Activated CD4-positive, alpha-beta T cell treated with anti-CD3 and anti-CD28 coated beads, Interleukin-2, amount 50 U/mL, for 48 hours (primary cell): ENCODE measurements at regions not wholly inside any gene's neighbourhood (a gene's known extent, or its start where the extent isn't known, plus 50 kb on each side); places are given as distances from the start of the nearest gene placed in this dataset.
A peak's percentile ranks its signal among the peaks of the same experiment; 100 is the strongest.
"Not testable (repeated sequence)": the region's sequence is repeated elsewhere in the genome, so short reads cannot be mapped to it uniquely, and the experiment has no call there.

ENCODE experiments used
- DNase-seq, 2 experiments: peaks; one replicate each; pipeline ENCODE4 v3.0.0-alpha.2; 2020

GRCh38 chr13:97727991-97728390 is 225.5 kb upstream of the IPO5 start:
- no peak for DNase-seq

- no peak for DNase-seq
These were observed 217.0 kb upstream of the IPO5 start for GRCh38 chr13:97736436-97736835.

GRCh38 chr13:97742084-97742483 is 211.4 kb upstream of the IPO5 start:
- no peak for DNase-seq

GRCh38 chr13:97743938-97744337 is 209.5 kb upstream of the IPO5 start:
- DNase-seq, result no peak

GRCh38 chr13:97746649-97747048 is 206.8 kb upstream of the IPO5 start:
- DNase-seq, result no peak

- DNase-seq, result no peak
These were observed 204.3 kb upstream of the IPO5 start for GRCh38 chr13:97749174-97749573.

- DNase-seq, result no peak
These were observed 202.0 kb upstream of the IPO5 start for GRCh38 chr13:97751477-97751876.

GRCh38 chr13:97752961-97753668 is 200.4 kb upstream of the IPO5 start:
- no peak for DNase-seq

- peak in 1 of 2 experiments; percentile 4 for DNase-seq
These were observed 199.4 kb upstream of the IPO5 start for GRCh38 chr13:97753942-97754670.

- no peak for DNase-seq
These were observed 195.7 kb upstream of the IPO5 start for GRCh38 chr13:97757807-97758206.

GRCh38 chr13:97758317-97758716 is 195.2 kb upstream of the IPO5 start:
- DNase-seq, result no peak

- no peak for DNase-seq
These were observed 191.5 kb upstream of the IPO5 start for GRCh38 chr13:97761796-97762540.

- DNase-seq, result no peak
These were observed 186.7 kb upstream of the IPO5 start for GRCh38 chr13:97766749-97767148.

GRCh38 chr13:97768134-97768533 is 185.3 kb upstream of the IPO5 start:
- no peak for DNase-seq

- not testable (repeated sequence) for DNase-seq
These were observed 183.2 kb upstream of the IPO5 start for GRCh38 chr13:97770231-97770630.

- not testable (repeated sequence) for DNase-seq
These were observed 181.0 kb upstream of the IPO5 start for GRCh38 chr13:97772466-97772865.

- DNase-seq, result not testable (repeated sequence)
These were observed 178.9 kb upstream of the IPO5 start for GRCh38 chr13:97774391-97775100.

- no peak for DNase-seq
These were observed 173.0 kb upstream of the IPO5 start for GRCh38 chr13:97780486-97780885.

- DNase-seq, result no peak
These were observed 171.6 kb upstream of the IPO5 start for GRCh38 chr13:97781891-97782305.

- DNase-seq, result no peak
These were observed 167.0 kb upstream of the IPO5 start for GRCh38 chr13:97786510-97786909.

- no peak for DNase-seq
These were observed 155.9 kb upstream of the IPO5 start for GRCh38 chr13:97797553-97797952.

GRCh38 chr13:97798171-97798821 is 155.2 kb upstream of the IPO5 start:
- no peak for DNase-seq

- no peak for DNase-seq
These were observed 154.6 kb upstream of the IPO5 start for GRCh38 chr13:97798836-97799235.
